ENCODE measurements at regions not wholly inside any gene's neighbourhood (a gene's known extent, or its start where the extent isn't known, plus 50 kb on each side); places are given as distances from the start of the nearest gene placed in this dataset.
"Not testable (repeated sequence)": the region's sequence is repeated elsewhere in the genome, so short reads cannot be mapped to it uniquely, and the experiment has no call there.

DNA sequence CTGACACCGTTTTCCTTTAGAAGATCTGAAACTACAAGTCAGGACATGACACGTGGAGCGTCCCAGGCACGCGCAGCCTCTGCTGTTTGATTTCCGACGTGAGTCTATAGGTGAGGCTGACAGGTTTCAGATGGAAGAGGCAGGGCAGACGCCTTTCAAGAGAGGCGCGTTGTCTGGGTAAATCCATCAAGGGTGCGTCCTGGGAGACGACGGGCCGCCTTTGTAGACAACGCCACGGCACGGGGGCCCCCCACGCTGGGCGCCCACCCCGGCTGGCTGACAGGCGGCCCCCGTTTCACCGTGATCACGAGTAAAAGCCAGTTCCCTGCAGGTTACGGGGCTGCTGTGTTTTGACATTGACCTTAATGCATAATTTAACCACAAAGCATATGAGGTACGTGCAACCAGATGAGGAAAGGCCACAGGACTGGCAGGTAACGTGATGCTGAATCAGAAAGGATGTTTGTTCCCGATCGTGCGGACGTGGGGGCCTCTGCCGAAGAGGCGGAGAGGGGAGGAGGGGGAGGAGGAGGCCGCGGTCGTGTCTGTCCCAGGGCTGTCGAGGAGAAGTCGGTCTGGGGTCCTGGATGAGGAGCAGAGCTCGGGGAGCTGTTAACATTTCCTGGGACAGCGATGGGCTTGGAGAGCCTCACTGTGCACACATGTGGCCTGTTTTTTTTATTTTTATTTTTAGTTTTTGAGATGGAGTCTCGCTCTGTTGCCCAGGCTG, 51.1 kb upstream of the PPP2R3B start:
- no peak for DNase-seq (ENCODE audit: low read depth)

- DNase-seq (ENCODE audit: low read depth): no peak
Measured at GRCh38 chrX:439241-439640, 52.5 kb upstream of the PPP2R3B start.

- DNase-seq (ENCODE audit: low read depth): no peak
Measured at GRCh38 chrX:439719-440118, 53.0 kb upstream of the PPP2R3B start.

DNA sequence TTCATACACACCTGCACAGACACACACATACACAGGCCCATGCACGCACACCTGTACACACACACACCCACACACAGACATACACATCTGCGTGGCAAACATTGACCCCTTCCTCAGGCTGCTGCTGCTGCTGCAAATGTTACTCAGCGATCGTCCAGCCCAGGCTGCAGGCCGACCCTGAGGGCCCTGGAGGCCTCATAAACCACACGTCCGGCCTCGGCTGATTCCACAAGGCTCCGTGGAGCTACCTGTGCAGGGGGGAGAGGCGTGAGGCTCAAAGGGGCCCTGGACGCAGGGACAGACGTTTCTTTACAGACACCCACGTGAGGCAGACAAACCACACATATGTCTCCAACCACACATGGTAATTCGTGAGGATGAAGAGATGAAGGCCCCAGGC, 53.9 kb upstream of the PPP2R3B start:
- no peak for DNase-seq (ENCODE audit: low read depth)

DNA sequence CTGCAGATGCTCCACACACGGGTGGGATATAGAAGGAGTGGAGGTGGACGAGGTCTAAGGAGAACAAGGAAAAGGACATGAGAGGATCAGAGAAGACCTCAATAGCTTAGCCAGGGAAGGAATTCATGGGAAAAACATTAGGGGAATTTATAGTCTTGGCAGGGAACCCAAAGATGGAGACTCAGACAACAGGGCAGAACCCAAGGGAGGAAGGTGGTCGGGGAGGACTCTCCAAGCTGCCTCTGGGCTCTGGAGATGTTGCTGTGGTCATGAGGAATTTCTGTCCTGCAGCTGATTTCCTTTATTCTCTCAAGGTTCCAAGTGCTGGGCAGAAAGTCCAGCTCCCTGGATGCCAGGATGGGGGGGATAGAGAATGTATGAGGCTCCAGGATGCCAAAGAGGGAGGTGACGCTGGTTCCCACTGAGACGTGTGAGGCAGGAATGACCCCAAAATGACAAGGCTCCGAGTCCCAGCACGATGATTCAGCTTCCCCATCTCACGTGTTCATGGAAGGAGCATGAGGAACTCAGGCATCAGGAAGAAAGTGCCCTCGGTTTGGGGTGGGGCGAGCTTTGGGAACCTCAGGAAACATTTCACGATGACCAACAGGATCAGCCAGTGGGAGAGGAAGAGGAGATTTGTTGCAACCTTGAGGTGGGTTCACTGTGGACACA, 57.0 kb upstream of the PPP2R3B start:
- peak; percentile 94 for DNase-seq (ENCODE audit: low read depth)

DNA sequence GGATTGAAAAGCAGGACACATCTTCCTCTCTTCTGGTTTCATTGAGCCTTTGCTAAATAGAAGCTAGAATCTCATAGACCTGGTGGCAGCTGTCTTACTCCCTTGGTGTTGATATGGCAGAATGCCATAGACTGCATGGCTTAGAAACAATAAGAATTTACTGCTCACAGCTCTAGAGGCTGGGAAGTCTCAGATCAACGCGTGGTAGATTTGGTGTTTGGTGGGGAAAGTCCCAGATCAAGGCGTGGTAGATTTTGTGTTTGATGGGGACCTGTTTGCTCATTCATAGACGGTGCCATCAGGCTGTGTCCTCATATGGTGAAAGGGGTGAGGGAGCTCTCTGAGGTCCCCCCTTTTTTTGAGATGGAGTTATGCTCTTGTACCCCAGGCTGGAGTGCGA, 57.6 kb upstream of the PPP2R3B start:
- DNase-seq (ENCODE audit: low read depth): no peak

DNA sequence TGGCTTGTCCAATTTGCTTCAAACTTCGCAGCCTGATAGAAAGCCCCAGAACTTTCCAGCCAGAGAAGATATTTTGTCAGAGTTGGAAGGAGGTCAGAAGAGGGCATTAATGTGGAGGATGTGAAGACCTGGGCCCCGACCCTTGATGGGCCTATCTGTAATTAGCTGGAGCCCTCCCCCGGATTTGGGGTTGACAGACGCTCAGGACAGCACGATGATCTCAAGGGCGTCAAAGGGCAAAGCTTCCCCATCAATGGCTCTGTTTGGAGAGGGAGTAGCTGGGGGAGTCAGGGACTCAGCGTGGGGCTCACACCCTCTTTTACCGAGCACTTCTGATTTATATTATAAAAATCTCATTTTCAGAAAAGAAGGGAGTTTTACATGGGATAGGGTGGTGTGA, 59.0 kb upstream of the PPP2R3B start:
- no peak for DNase-seq (ENCODE audit: low read depth)

DNA sequence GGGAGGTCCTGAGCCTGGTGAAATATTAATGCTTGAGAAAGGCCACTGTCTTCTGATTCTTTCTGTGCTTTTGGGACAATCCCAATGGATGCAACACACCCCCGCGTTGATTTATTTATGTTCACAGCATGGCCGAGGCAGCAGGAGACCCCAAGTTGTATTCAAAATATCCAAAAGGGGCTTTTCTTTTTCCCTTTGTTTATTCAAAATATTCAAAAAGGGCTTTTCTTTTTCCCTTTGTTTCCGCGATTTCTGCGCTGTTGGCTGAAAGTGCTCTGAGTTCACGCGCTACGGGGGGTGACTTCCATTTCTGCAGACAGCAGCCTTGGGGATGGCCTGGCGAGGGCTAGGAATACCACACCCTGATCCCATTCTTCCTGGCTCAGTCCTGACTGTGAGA, 59.5 kb upstream of the PPP2R3B start:
- DNase-seq (ENCODE audit: low read depth): no peak

DNA sequence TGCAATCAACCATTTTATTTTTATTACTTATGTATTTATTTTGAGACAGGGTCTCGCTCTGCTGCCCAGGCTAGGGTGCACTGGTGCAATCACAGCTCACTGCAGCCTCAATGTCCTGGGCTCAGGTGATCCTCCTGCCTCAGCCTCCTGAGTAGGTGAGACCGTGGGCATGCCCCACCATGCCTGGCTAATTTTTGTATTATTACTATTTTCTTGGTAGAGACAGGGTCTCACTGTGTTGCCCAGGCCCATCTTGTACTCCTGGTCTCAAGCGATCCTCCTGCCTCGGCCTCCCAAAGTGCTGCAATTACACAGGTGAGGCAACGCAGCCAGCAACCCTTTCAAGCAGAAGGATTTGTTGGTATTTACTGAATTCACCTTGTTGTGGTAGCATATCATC, 60.3 kb upstream of the PPP2R3B start:
- no peak for DNase-seq (ENCODE audit: low read depth)

DNA sequence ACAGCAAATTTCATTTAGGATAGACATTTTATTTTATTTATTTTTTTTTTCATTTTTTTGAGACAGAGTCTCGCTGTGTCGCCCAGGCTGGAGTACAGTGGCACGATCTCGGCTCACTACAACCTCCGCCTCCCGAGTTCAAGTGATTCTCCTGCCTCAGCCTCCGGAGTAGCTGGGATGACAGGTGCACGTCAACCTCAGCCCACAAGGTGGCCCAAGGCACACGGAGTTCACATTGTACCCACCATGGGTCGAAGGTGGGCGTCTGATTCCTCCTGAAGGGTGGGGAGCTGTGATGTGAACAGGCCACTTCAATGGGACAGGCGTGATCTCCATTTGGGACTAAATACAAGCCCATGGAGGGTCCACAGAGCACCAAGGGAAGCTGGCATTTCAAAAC, 65.0 kb upstream of the PPP2R3B start:
- DNase-seq (ENCODE audit: low read depth): not testable (repeated sequence)

- no peak for DNase-seq (ENCODE audit: low read depth)
Measured at GRCh38 chrX:452598-452997, 65.9 kb upstream of the PPP2R3B start.

DNA sequence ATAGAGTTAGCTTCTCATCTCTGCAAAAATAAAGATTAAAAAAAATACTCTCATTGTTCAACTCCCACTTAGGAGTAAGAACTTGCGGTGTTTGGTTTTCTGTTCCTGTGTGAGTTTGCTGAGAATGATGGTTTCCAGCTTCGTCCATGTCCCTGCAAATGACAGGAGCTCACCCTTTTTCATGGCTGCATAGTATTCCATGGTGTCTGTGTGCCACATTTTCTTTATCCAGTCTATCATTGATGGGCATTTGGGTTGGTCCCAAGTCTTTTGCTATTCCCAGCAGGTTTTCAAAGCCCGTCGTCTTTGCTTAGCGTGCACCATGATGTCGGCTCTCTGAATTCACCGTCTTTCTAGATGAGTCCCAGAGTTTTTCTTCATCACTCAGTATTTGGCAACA, 67.8 kb upstream of the PPP2R3B start:
- not testable (repeated sequence) for DNase-seq (ENCODE audit: low read depth)

GRCh38 chrX:455199-455598, 68.5 kb upstream of the PPP2R3B start:
- DNase-seq (ENCODE audit: low read depth): no peak

DNA sequence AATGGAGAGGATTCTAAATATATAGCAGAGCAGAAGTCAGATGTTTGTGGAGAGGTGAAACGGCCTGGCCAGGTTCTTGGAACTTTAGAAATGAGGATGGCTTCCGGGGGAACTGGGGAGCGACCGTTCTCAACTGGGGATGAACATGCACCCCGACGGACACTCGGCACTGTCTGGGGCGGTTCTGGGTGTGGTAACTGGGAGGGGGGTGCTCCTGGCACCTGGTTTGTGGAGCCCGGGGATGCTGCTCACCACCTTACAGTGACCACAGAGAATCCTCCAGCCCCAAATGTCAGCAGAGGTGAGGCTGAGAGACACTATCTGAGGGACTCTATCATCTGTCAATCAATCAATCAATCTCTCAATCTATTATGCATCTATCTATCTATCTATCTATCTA, 69.0 kb upstream of the PPP2R3B start:
- no peak for DNase-seq (ENCODE audit: low read depth)

DNA sequence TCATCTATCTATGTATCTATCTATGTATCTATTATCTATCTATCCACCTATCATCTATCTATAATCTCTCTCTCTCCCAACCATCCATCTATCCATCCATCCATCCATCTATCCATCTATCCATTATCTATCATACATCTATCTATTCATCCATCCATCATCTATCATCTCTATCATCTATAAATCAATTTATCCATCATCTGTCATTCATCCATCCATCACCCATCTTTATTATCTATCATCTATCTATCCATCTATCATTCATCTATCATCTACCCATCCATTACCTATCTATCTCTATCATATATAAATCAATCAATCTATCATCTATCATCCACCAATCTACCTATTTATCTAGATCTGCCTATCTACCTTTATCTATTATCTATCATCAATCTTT, 69.4 kb upstream of the PPP2R3B start:
- DNase-seq (ENCODE audit: low read depth): no peak

DNA sequence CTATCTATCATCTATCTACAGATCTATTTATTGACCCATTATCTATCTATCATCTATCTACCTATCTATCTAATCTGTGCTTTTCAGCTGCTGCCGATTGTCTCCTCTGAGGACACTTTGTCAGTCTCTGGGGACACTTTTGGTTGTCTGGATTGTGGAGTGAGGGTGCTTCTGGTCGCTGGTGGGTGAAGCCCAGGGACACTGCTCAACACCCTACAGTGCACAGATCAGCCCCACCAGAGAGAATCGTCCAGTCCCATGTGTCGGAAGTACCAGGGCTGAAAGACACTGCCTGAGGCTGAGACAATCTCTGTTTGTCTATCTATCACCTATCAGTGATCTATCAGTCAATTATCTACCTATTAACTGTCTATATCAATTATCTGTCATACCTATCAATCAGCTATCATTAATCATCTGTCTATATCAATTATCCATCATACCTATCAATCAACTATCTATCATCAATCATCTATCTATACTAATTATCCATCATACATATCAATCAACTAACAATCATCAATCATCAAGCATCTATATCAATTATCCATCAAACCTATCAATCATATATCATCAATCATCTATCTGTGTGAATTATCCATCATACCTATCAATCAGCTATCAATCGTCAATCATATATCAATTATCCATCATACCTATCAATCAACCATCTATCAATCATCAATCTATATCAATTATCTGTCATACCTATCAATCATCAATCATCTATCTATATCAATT, 70.0 kb upstream of the PPP2R3B start:
- DNase-seq (ENCODE audit: low read depth): peak; percentile 12

DNA sequence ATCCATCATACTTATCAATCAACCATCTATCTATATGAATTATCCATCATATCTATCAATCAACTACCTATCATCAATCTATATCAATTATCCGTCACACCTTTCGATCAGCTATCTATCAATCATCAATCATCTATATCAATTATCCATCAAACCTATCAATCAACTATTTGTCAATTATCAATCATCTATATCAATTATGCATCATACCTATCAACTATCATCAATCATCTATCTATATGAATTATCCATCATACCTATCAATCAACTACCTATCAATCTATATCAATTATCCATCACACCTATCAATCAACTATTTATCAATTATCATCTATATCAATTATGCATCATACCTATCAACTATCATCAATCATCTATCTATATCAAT, 70.6 kb upstream of the PPP2R3B start:
- DNase-seq (ENCODE audit: low read depth): no peak

DNA sequence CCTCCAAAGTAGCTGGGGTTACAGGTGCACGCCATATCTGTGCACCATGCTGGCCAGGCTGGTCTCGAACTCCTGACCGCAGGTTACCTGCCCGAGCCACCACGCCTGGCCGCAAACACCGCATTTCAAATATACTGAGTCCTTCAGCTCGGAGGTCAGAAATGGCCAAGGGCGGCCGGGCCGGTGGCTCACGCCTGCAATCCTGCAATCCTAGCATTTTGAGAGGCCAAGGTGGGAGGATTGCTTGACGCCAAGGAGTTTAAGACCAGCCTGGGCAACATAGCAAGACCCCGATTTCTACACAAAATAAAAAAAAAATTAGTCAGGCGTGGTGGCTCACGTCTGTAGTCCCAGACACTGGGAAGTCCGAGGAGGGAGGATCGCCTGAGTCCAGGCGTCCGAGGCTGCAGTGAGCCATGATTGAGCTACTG, 71.9 kb upstream of the PPP2R3B start:
- DNase-seq (ENCODE audit: low read depth): no peak

DNA sequence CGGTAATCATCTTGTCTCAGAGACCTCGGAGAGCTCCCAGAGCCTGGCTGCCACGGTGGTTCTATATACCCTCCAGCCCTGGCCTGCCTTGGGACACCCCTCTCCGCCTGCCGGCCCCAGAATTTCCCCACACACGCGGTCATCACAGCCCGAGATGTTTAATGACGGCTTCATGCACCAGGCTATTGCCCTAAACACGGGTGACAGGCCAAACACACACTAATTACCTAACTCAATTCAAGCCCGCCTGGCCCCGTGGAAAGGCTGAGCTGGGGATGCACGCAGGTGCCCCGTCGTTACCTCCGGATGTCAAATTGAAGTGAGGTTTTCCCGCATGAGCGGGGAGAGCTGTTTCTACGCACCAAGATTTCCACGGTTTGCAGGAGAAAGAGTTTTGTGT, 72.9 kb upstream of the PPP2R3B start:
- no peak for DNase-seq (ENCODE audit: low read depth)

GRCh38 chrX:460116-460515, 73.4 kb upstream of the PPP2R3B start:
- DNase-seq (ENCODE audit: low read depth): no peak

GRCh38 chrX:460823-461640, 74.3 kb upstream of the PPP2R3B start:
- no peak for DNase-seq (ENCODE audit: low read depth)

GRCh38 chrX:462853-463252, 76.1 kb upstream of the PPP2R3B start:
- no peak for DNase-seq (ENCODE audit: low read depth)
